K562 (cell line): ENCODE measurements at regions not wholly inside any gene's neighbourhood (a gene's known extent, or its start where the extent isn't known, plus 50 kb on each side); places are given as distances from the start of the nearest gene placed in this dataset.

Source experiments
- ATAC-seq: fragments of 200-7000 bp; cut with Tn5 transposase; 3 replicates; pipeline ENCODE4 v1.9.1; 2020; ENCODE audit warnings: moderate library complexity
- BruUV-seq: library from RNA; stranded (reverse); fragments of 400-500 nt; replicated peaks from 2 replicates; lab custom pipeline; 2021; lab: Mats Ljungman, UMichigan
- CTCF ChIA-PET: fragments of 300-600 bp; formaldehyde crosslinking; extraction: SDS; loops from one replicate; lab custom pipeline; 2021; ENCODE audit warnings: low intra/inter-chr PET ratio; lab: Yijun Ruan, JAX
- POLR2A ChIA-PET: fragments of 300-600, 350-650 bp; sonication (Branson Sonifier 250); formaldehyde crosslinking; extraction: SDS; loops from one replicate; lab custom pipeline; 2021; ENCODE audit warnings: antibody characterized with exemption, inconsistent platforms; lab: Yijun Ruan, JAX
- DNase-seq, 4 experiments: peaks; one replicate each; pipeline versions ENCODE4 v3.0.0 to v3.0.0-alpha.2; 2011 to 2018; ENCODE audit warnings: low spot score in 3 of 4, mixed read lengths in 3 of 4; ENCODE audit errors: extremely low read depth in 1 of 4
- FAIRE-seq: peaks from 2 replicates; lab custom pipeline; 2011; peaks lifted over from hg19 to GRCh38; lab: Jason Lieb, UNC
- H2AFZ ChIP-seq: 2 replicates; pipeline ENCODE4 v1.6.0; 2011; ENCODE audit warnings: low read depth, low read length, control low read depth, inconsistent platforms
- H3K27ac ChIP-seq: fragments of 200-600 bp; 3 replicates; pipeline ENCODE4 v1.8.0; 2011; ENCODE audit warnings: low read depth, mild to moderate bottlenecking, control low read depth, inconsistent platforms, low read length, moderate library complexity, mixed read lengths; ENCODE audit errors: extremely low read depth
- H3K27me3 ChIP-seq, 2 experiments: fragments of 300-600 bp in 1 of 2; 2 replicates in 1 of 2; 3 replicates in 1 of 2; pipeline versions ENCODE4 v1.6.0 to v1.8.0; 2011; ENCODE audit warnings: inconsistent platforms in 2 of 2, low read length in 2 of 2, mild to moderate bottlenecking in 1 of 2, mixed read lengths in 1 of 2, moderate library complexity in 1 of 2; ENCODE audit not compliant: control insufficient read depth in 2 of 2, insufficient read depth in 2 of 2
- H3K36me3 ChIP-seq: fragments of 300-600 bp; 3 replicates; pipeline ENCODE4 v1.8.0; 2011; ENCODE audit warnings: mild to moderate bottlenecking, low read length, inconsistent platforms; ENCODE audit not compliant: control insufficient read depth, insufficient read depth
- H3K4me1 ChIP-seq, 2 experiments: fragments of 200-600 bp in 1 of 2; replicated peaks in 1 of 2; 2 replicates in 1 of 2; 3 replicates in 1 of 2; pipeline versions ENCODE4 v1.5.1 to v1.8.0; 2011; ENCODE audit warnings: inconsistent platforms in 2 of 2, low read length in 2 of 2, mild to moderate bottlenecking in 1 of 2, mixed read lengths in 1 of 2, moderate library complexity in 1 of 2; ENCODE audit not compliant: control insufficient read depth in 2 of 2, insufficient read depth in 2 of 2
- H3K4me2 ChIP-seq: 2 replicates; pipeline ENCODE4 v1.6.1; 2011; ENCODE audit warnings: low read length, control low read depth, inconsistent platforms, mixed read lengths; ENCODE audit not compliant: insufficient read depth
- H3K4me3 ChIP-seq: fragments of 200-600 bp; sonication (generic), shearing (Covaris generic); 2 replicates; pipeline ENCODE4 v1.5.1; 2016; ENCODE audit warnings: control low read depth, inconsistent platforms
- H3K79me2 ChIP-seq: fragments of 200-600 bp; 3 replicates; pipeline ENCODE4 v1.8.0; 2011; ENCODE audit warnings: low read length, inconsistent platforms; ENCODE audit not compliant: control insufficient read depth, insufficient read depth
- H3K9ac ChIP-seq, 2 experiments: 2 replicates each; pipeline versions ENCODE4 v1.6.0 to v1.6.1; 2011; ENCODE audit warnings: low read depth in 2 of 2, low read length in 2 of 2, control low read depth in 1 of 2, inconsistent platforms in 1 of 2, mild to moderate bottlenecking in 1 of 2, mixed read lengths in 1 of 2; ENCODE audit not compliant: insufficient read depth in 1 of 2
- H3K9me1 ChIP-seq: one replicate; pipeline ENCODE4 v1.6.0; 2011; ENCODE audit warnings: inconsistent platforms, mild to moderate bottlenecking, low read length, moderate library complexity; ENCODE audit not compliant: control insufficient read depth, insufficient read depth
- H3K9me3 ChIP-seq: replicated peaks from 2 replicates; pipeline ENCODE4 v1.5.1; 2011; ENCODE audit warnings: low read depth, low read length, inconsistent platforms; ENCODE audit not compliant: control insufficient read depth, insufficient read depth
- H4K20me1 ChIP-seq: replicated peaks from 2 replicates; pipeline ENCODE4 v1.6.1; 2011; ENCODE audit warnings: low read length, inconsistent platforms, mixed read lengths; ENCODE audit not compliant: control insufficient read depth, insufficient read depth
- CEBPB ChIP-seq: fragments of 450-650 bp; IDR thresholded peaks from 2 replicates; pipeline ENCODE4 v1.6.1; 2016; ENCODE audit warnings: missing genetic modification characterization, missing compliant biosample characterization
- FOXK2 ChIP-seq, 2 experiments: fragments of 450-650 bp; IDR thresholded peaks in 1 of 2; conservative IDR thresholded peaks in 1 of 2; 2 replicates each; pipeline ENCODE4 v1.6.1; 2016; ENCODE audit warnings: low read depth in 2 of 2, mild to moderate bottlenecking in 1 of 2
- NUFIP1 ChIP-seq: fragments of 450-650 bp; IDR thresholded peaks from 2 replicates; pipeline ENCODE4 v1.6.1; 2018; ENCODE audit not compliant: partially characterized antibody
- PBX2 ChIP-seq, 2 experiments: IDR thresholded peaks in 1 of 2; conservative IDR thresholded peaks in 1 of 2; 2 replicates each; pipeline ENCODE4 v1.6.1; 2016; ENCODE audit warnings: low read depth in 2 of 2, mild to moderate bottlenecking in 1 of 2, missing compliant biosample characterization in 1 of 2, missing genetic modification characterization in 1 of 2, moderate library complexity in 1 of 2
- TRIM25 ChIP-seq: fragments of 450-650 bp; IDR thresholded peaks from 2 replicates; pipeline ENCODE4 v1.7.0; 2016; ENCODE audit warnings: borderline replicate concordance
- ZNF280A ChIP-seq: fragments of 450-650 bp; IDR thresholded peaks from 2 replicates; pipeline ENCODE4 v1.6.1; 2018; ENCODE audit warnings: mild to moderate bottlenecking, low read depth; ENCODE audit not compliant: partially characterized antibody
- ZNF311 ChIP-seq: fragments of 250-450 bp; sonication (Bioruptor Pico); IDR thresholded peaks from 2 replicates; pipeline ENCODE4 v1.4.0; 2020; ENCODE audit warnings: mild to moderate bottlenecking, moderate library complexity
- WGBS: fragments of 100-300 bp; shearing (Covaris generic); methylation state at CpG from one replicate; pipeline ENCODE4 v1.1.6; 2016; ENCODE audit warnings: low coverage, mixed read lengths; ENCODE audit not compliant: insufficient coverage; ENCODE audit errors: missing lambda C conversion rate; 5-methylcytosine and 5-hydroxymethylcytosine counted together
- in situ Hi-C: fragments of 300-500 bp; cut with MboI; formaldehyde crosslinking; loops from 4 replicates; pipeline ENCODE4 v1.15.0; 2018; ENCODE audit warnings: inconsistent platforms, mixed read lengths
- intact Hi-C: fragments of 100-400 bp; cut with micrococcal nuclease; formaldehyde crosslinking; loops from 2 replicates; pipeline ENCODE4 v1.14.2; 2022
- TF ChIP-seq, protein P1 (sequence below): fragments of 200-800 bp; sonication (Bioruptor generic); IDR thresholded peaks from 2 replicates; pipeline ENCODE4 v1.6.1; 2017; ENCODE audit warnings: missing genetic modification characterization, missing compliant biosample characterization

DNA sequence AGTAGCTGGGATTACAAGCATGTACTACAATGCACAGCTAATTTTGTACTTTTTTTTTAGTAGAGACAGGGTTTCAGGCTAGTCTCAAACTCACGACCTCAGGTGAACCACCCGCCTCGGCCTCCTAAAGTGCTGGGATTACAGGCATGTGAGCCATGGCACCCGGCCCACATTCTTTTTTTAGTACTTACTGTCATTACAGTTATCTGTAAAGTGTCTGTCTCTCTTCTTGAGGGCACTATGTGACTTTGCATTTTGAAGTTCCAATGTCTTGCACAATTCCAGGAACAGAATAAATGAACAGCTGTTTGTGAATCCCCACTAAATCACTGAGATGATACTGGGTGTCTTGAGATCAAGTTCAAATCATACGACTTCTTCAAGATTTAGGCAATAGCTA lies 1540.3 kb downstream of the CDH11 start (continued):
- TF ChIP-seq TRIM25 (no peak), ZNF311 (CRISPR knock-in tag) (no peak)

- no peak for ATAC-seq
- CTCF ChIA-PET, result no interaction called here
- no peaks in the 10 kb centered on the region for H3K9me3 ChIP-seq
- no peaks in the 10 kb centered on the region for H3K4me1 ChIP-seq
- no peak overlapping the region for H3K27ac ChIP-seq
- H3K9me1 ChIP-seq, result no peaks in the 10 kb centered on the region
- no peaks in the 10 kb centered on the region for H4K20me1 ChIP-seq
- no peaks in the 10 kb centered on the region for H3K79me2 ChIP-seq
- no TSS peak for BruUV-seq
- H2AFZ ChIP-seq, result no peak overlapping the region
- POLR2A ChIA-PET, result no interaction called here
- no peak overlapping the region for H3K9ac ChIP-seq
- no peak overlapping the region for H3K4me2 ChIP-seq
- no peaks in the 10 kb centered on the region for H3K27me3 ChIP-seq
- intact Hi-C loops, result no loop called here
- no peaks in the 10 kb centered on the region for H3K36me3 ChIP-seq
- WGBS, result 0% methylated on average over 1 of the region's 1 CpG
- no peak for TF ChIP-seq NUFIP1
- no peak for TF ChIP-seq PBX2 (CRISPR knock-in tag; IDR thresholded peaks at IDR 0.05; ENCODE audit: low read depth)
- no peak for TF ChIP-seq PBX2 (tag; conservative IDR thresholded peaks at IDR 0.05; ENCODE audit: low read depth)
- TF ChIP-seq, protein P1, sequence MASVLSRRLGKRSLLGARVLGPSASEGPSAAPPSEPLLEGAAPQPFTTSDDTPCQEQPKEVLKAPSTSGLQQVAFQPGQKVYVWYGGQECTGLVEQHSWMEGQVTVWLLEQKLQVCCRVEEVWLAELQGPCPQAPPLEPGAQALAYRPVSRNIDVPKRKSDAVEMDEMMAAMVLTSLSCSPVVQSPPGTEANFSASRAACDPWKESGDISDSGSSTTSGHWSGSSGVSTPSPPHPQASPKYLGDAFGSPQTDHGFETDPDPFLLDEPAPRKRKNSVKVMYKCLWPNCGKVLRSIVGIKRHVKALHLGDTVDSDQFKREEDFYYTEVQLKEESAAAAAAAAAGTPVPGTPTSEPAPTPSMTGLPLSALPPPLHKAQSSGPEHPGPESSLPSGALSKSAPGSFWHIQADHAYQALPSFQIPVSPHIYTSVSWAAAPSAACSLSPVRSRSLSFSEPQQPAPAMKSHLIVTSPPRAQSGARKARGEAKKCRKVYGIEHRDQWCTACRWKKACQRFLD (CRISPR knock-in tag), result no peak
- no peak for TF ChIP-seq ZNF280A
- no peak for TF ChIP-seq CEBPB (tag)
- no peak for TF ChIP-seq FOXK2 (conservative IDR thresholded peaks at IDR 0.05 in 1 of 2, IDR thresholded peaks at IDR 0.05 in 1 of 2; ENCODE audit: low read depth in 2 of 2)
- TF ChIP-seq, all 486 proteins: peak for 0
- H3K4me3 ChIP-seq, result no peak overlapping the region
- no peak for FAIRE-seq
- no peak for DNase-seq
- in situ Hi-C loops, result no loop called here
Measured at GRCh38 chr16:63578791-63579190, 1542.6 kb upstream of the CDH8 start.
